8988T (cell line): ENCODE measurements at regions not wholly inside any gene's neighbourhood (a gene's known extent, or its start where the extent isn't known, plus 50 kb on each side); places are given as distances from the start of the nearest gene placed in this dataset.
"Not testable (repeated sequence)": the region's sequence is repeated elsewhere in the genome, so short reads cannot be mapped to it uniquely, and the experiment has no call there.

ENCODE experiments used
- DNase-seq: peaks from one replicate; pipeline ENCODE4 v3.0.0; 2011

GRCh38 chr11:119586181-119586580, 142.8 kb downstream of the NECTIN1 start:
- DNase-seq = no peak

GRCh38 chr11:119585043-119585781, 143.8 kb downstream of the NECTIN1 start:
- peak; percentile 39 for DNase-seq

GRCh38 chr11:119584193-119585042, 144.6 kb downstream of the NECTIN1 start:
- DNase-seq = peak; percentile 62

DNA sequence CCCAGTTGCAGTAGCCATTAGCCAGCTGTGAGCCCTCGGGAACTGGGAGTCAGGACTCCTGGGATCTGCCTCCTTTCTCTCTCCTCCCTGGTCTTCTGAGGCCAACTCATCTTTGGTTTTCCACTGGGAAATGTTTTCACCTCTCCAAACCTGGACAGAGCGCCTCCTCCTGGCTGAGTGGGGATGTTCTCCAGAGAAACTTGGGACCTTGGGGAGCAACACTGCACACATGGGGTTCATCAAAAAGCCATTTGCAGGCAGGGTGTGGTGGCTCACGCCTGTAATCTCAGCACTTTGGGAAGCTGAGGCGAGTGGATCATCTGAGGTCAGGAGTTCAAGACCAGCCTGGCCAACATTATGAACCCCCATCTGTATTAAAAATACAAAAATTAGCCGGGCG, 145.4 kb downstream of the NECTIN1 start:
- DNase-seq = no peak

DNA sequence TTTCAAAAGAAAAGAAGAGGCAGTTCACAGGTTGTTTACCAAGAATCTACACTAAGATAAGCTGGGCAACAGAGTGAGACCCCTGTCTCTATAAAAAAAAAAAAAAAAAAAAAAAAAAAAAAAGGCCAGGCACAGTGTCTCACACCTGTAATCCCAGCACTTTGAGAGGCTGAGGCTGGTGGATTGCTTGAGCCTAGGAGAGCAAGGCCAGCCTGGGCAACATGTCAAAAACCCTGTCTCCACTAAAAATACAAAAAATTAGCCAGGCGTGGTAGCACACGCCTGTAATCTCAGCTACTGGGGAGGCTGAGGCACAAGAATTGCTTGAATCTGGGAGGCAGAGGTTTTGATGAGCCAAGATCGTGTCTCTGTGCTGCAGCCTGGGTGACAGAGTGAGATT, 147.6 kb downstream of the NECTIN1 start:
- not testable (repeated sequence) for DNase-seq

DNA sequence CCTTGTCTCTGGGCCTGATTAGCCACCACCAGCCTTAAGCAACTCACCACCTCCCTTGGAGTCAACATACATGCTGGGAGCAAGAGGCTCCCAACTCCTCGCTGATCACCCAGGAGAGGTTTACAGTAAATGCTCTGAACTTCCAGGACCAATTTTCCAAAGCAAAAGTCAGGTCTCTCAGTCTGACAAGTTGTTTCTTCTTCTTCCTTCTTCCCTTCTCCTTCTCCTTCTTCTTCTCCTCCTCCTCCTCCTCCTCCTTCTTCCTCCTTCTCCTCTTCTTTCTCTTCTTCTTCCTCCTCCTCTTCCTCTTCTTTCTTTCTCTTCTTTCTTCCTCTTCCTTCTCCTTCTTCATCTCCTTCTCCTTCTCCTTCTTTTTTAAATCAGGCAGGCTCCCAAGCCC, 148.2 kb downstream of the NECTIN1 start:
- no peak for DNase-seq

- DNase-seq = no peak
These were observed 148.9 kb downstream of the NECTIN1 start for GRCh38 chr11:119580081-119580480.

GRCh38 chr11:119578521-119579191, 150.3 kb downstream of the NECTIN1 start:
- no peak for DNase-seq

DNA sequence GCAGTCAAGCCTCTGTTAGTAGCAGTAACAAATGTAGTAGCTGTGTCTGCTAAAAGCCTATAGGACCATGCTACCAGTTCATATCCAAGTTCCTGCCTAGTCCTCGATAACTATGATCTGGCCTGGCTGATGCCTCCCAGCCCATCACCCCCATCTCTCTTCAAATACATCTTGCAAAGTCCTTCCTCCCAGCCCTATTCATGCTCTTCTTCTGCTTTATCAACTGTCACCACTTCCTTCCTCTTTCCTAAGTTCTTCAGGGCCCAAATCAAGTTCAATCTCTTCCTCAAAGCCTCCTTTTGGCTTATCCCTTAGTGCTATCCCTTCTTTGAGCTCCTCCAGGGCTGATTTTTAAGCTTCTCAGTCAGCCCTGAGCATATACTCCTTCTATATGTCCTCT, 150.9 kb upstream of the THY1 start:
- DNase-seq = no peak

GRCh38 chr11:119572481-119573424, 149.8 kb upstream of the THY1 start:
- no peak for DNase-seq

GRCh38 chr11:119571311-119571710, 148.3 kb upstream of the THY1 start:
- DNase-seq = no peak

DNA sequence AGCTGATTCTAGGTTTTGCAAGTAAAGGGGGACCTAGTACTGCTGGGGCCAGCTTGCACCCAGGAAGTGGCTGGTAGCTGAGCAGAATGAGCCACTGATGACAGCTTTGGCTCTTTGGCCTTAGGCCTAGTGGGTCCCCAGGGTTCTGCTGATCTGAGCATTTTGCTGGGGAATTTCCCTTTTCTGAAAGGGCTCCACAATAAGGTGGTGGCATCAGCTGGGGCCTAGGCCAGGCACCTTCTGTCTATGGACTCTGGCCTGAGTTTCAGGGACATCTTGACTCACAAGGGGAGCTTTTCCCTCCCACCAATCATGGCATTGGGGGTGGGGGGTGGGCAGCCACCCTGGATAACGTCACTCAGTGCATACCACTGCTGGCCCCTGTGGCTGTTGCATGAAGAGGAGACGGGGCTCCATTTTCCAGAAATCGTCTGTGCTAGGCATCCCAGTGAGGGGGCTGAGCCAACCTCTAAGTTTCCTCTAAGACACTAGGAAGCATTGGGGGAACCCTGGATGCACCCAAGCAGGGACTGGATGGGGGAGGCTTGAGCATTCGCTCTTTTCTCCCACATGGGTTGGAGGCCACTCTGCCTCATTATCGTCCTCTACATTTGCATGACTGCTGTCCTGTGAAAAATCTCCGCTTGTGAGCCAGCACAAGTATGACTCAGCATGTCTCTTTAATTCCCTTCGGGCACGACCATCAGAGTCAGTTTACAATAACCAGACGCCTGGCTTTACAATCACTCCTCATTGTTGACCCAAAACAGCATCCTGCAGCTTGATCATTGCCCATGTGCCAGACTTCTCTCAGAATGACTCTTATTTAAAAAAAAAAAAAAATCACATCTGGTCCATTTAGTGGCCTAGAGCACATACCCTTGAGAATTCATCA, 145.0 kb upstream of the THY1 start:
- no peak for DNase-seq

DNA sequence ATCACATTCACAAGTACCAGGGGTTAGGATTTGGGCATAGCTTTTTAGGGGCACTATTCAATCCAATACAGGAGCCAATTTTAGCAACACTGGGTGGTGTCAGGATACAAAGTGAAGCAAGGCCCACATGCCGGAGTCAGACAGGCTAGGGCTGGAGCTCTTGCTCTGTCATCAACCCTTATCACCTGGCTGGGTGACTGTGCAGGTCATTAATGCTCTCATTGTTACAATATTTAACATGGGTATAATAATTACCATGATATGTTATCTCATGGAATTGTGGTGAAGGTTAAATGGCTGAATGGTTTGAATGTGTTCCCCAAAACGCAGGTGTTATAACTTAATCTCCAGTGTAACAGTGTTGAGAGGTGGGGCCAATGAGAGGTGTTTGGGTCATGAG, 143.3 kb upstream of the THY1 start:
- no peak for DNase-seq

GRCh38 chr11:119565693-119566092, 142.7 kb upstream of the THY1 start:
- DNase-seq = not testable (repeated sequence)

DNA sequence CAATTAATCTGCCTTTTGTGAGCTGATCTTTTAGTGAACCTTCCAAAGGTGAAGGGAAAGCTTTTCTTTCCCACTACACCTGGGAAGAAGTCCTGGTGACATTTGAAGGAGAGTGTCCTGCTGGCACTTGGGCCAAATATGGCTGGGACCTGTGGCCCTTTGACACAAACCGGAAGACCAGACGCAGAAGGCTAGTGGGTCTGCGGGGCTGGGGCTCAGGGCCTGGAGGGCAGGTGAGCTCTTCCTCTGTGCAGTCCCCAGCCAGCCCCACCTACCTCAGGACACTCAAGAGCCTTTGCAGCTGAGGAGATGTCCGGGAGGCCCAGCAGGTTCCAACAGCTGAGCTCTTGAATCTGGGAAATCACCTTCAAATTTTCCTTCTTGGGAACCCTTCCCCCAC, 138.0 kb upstream of the THY1 start:
- DNase-seq = no peak

GRCh38 chr11:119560291-119560690, 137.3 kb upstream of the THY1 start:
- DNase-seq = no peak

DNA sequence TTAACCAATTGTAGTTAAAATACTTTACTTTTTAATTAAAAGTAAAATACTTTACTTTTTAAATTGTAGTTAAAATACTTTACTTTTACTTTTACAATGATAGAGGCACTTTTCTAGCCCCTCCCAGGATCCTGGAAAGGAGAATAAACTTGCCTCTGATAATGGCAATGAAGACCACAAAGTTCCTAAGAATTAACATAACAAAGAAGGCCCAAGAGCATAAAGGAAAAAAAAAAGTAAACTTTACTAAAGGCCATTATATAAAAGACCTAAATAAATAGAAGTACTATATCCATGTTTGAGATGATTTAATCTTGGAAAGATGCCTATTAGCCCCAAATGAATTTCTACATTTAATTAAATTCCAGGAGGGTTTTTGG, 129.1 kb upstream of the THY1 start:
- DNase-seq = no peak

DNA sequence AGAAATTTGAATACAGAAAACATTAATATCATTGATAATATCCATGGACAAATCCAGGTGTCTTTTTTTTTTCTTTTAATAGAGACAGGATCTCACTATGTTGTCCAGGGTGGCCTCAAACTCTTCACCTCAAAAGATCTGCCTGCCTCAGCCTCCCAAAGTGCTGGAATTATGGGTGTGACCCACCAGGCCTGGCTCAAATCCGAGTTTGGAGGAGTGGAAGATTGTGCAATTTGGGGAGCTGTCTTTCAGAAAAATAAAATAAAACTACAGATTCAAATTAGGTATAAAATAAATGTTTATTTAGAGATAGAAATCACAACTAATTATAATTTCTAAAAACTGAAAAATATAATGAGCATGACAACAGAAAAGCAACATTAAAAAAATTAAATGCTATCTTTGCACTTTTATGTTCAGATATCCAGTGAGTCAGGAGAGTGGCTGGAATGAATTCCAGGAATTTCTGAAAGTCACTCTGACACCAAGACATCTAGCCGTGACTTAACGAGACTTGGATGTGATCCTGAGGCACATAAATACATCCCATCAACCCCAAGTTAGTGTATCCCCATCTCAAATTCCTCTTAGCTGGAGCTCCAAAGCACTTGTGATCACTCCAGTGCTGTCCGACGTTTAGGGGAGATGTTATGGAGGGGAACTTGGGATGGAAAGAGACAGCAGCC, 128.6 kb upstream of the THY1 start:
- no peak for DNase-seq

DNA sequence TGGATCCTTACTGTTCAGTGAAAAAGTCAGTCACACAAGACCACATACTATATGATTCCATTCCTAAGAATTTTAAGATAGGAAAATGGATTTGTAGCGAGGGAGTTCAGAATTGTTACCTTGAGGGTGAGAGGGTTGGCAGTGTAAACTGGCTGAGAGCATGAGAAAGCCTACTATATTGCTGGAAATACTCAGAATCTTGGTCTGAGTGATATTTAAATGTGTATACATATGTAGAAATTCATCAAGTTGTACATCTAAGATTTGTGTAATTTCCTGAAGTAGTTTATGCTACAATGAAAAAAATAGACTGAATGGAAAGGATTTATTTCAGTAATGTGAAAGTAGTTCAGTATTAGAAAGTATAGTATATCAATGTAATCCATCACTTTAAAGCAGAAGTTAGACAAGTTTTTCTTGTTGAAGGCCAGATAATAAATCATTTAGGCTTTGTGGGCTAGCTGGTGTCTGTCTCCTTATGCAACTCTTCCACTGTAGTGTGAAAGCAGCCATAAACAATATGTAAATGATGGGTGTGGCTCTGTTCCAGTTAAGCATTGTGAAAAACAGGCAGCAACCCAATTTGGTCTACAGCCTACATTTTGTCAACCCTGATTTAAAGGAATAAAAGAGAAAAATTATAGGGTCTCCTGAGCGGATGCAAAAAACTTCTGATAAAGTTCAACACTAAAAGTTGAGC, 127.2 kb upstream of the THY1 start:
- DNase-seq = no peak

DNA sequence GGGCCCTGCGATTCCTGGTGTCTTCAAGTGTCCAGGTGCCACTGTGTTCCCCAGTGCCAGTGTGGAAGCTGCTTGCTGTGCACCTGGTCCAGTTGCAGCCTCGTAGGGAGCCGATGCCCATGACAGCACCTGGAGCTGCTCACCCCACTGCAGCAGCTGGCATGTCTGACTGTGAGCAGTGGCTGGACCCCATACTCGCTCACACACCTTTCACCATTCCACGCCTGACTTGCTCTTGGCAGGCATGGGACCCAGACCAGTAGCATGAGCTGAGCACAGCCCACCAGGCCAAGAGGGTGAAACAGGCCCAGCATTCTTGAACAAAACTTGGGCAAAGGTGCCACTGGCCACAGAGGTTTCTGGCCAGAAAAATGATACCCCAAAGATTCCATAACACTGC, 124.5 kb upstream of the THY1 start:
- no peak for DNase-seq
